Heart right ventricle (tissue), 16 donors: ENCODE measurements at regions not wholly inside any gene's neighbourhood (a gene's known extent, or its start where the extent isn't known, plus 50 kb on each side); places are given as distances from the start of the nearest gene placed in this dataset.

Source experiments
- ATAC-seq, 8 donors: fragments of 200-7000 bp; cut with Tn5 transposase; one replicate each; pipeline ENCODE4 v1.9.1; 2020; ENCODE audit warnings: mild to moderate bottlenecking in 8 of 8, moderate library complexity in 8 of 8, moderate number of reproducible peaks in 1 of 8
- DNase-seq, 2 donors: peaks; one replicate each; pipeline ENCODE4 v3.0.0-alpha.2; 2020
- H3K27ac ChIP-seq, 10 donors: fragments of 200-600 bp; sonication (generic) in 2 of 10; one replicate each; pipeline versions ENCODE4 v1.5.0 to v1.8.0; 2020 to 2022; ENCODE audit warnings: mild to moderate bottlenecking in 3 of 10
- H3K27me3 ChIP-seq, 7 donors: fragments of 200-600 bp; one replicate each; pipeline ENCODE4 v1.8.0; 2021 to 2022; ENCODE audit warnings: mild to moderate bottlenecking in 2 of 7
- H3K36me3 ChIP-seq, 9 donors: fragments of 200-600 bp; sonication (generic) in 1 of 9; one replicate each; pipeline versions ENCODE4 v1.5.0 to v1.8.0; 2020 to 2022; ENCODE audit warnings: mild to moderate bottlenecking in 2 of 9
- H3K4me1 ChIP-seq, 9 donors: fragments of 200-600 bp; sonication (generic) in 1 of 9; one replicate each; pipeline versions ENCODE4 v1.5.0 to v1.8.0; 2020 to 2022; ENCODE audit warnings: mild to moderate bottlenecking in 4 of 9
- H3K4me3 ChIP-seq, 10 donors: fragments of 200-600 bp; sonication (generic) in 2 of 10; one replicate each; pipeline versions ENCODE4 v1.5.0 to v1.8.0; 2020 to 2022; ENCODE audit warnings: mild to moderate bottlenecking in 7 of 10, moderate library complexity in 2 of 10
- H3K9me3 ChIP-seq, 11 donors: fragments of 200-600 bp in 10 of 11; sonication (generic) in 2 of 11; one replicate each; pipeline versions ENCODE4 v1.5.0 to v1.8.0; 2013 to 2022; ENCODE audit warnings: mild to moderate bottlenecking in 2 of 11, control low read depth in 1 of 11, moderate library complexity in 1 of 11
- CTCF ChIP-seq, 9 donors: fragments of 200-600 bp; sonication (generic) in 2 of 9; IDR thresholded peaks; one replicate each; pipeline versions ENCODE4 v1.5.0 to v1.8.0; 2021 to 2022; ENCODE audit warnings: antibody characterized with exemption in 9 of 9, mild to moderate bottlenecking in 5 of 9, moderate library complexity in 1 of 9
- WGBS, 2 donors: extraction: QIAGEN DNeasy Blood & Tissue Kit; methylation state at CpG; one replicate each; pipeline ENCODE4 v1.1.7; 2013; ENCODE audit warnings: inconsistent platforms in 1 of 2; 5-methylcytosine and 5-hydroxymethylcytosine counted together
- intact Hi-C, 10 donors: fragments of 100-400 bp; cut with DNase I; formaldehyde crosslinking; loops; one replicate each; pipeline versions ENCODE4 v1.11.1 to v1.14.2; 2022
- donor health status: Arrhythmogenic right ventricular cardiomyopathy.
- donor health status: ischemic (EF 13 %, LVEDD 7.1; RV severe dilation, severe dysfunction).
- donor health status: healthy with polysubstance abuse.
- donor health status: DM: no; HTN: yes; CAD: no.
- donor health status: DM: no; HTN: no; CAD: no.
- donor health status: ischemic (EF 25% LVEDD 6.9; RV normal size, moderate dysfunction).
- donor health status: ischemic (EF 25% LVEDD 5.7; RV mildly dilated, moderate dysfunction).
- donor health status: healthy.
- donor health status: DM: yes; HTN: yes; CAD: no.
- donor health status: Ischemic cardiomyopathy.
- donor health status: ischemic (EF 35%, LVEDD 5.7; RV mildly dilated, moderate dysfunction).
- donor health status: nonischemic (EF 11% LVEDD 7.7; RV severe dilation, severe dysfunction).
- donor health status: DM: yes; HTN: yes; CAD: no.
- donor health status: PGD.
- donor health status: ischemic (EF 29% LVEDD 5.4; RV normal size, mild dysfunction).
- donor health status: nonischemic (EF 23%, LVEDD 6.1; RV moderate dilation, normal function).

- intact Hi-C loops: loop anchor here in 1 of 10 donors (5.0 kb wide), 1 partner anchor 949 kb away; no protein-coding TSS in a partner anchor
- ATAC-seq (no peak), DNase-seq (no peak)
- Histone ChIP-seq H3K27me3 (peaks cover 0 to 2% (median 0%) of the 10 kb centered on the region in 7 donors), H3K4me3 (no peak overlapping the region), H3K4me1 (peaks cover 0 to 11% (median 3%) of the 10 kb centered on the region in 9 donors), H3K27ac (no peak overlapping the region), H3K36me3 (no peaks in the 10 kb centered on the region), H3K9me3 (peaks cover 0 to 12% (median 0%) of the 10 kb centered on the region in 11 donors)
- no peak for TF ChIP-seq CTCF (IDR thresholded peaks at IDR 0.05)
- WGBS, 2 donors: 69 to 72% methylated on average over 4 of the region's 4 CpGs
Observed at GRCh38 chr18:25825979-25826776, 264.2 kb downstream of the SS18 start.

GRCh38 chr18:25825056-25825455 lies 265.4 kb downstream of the SS18 start:
- Histone ChIP-seq H3K27ac (no peak overlapping the region), H3K27me3 (peaks cover 0 to 4% (median 0%) of the 10 kb centered on the region in 7 donors), H3K4me1 (peaks cover 0 to 7% (median 0%) of the 10 kb centered on the region in 9 donors), H3K4me3 (no peak overlapping the region), H3K9me3 (peaks cover 0 to 12% (median 0%) of the 10 kb centered on the region in 11 donors), H3K36me3 (no peaks in the 10 kb centered on the region)
- intact Hi-C loops: loop anchor here in 1 of 10 donors (5.0 kb wide), 1 partner anchor 948 kb away; no protein-coding TSS in a partner anchor
- DNase-seq (no peak), ATAC-seq (no peak)
- 57 to 66% methylated on average over 6 of the region's 6 CpGs for whole genome bisulfite sequencing, 2 donors
- TF ChIP-seq CTCF (IDR thresholded peaks at IDR 0.05): no peak

GRCh38 chr18:25819746-25820363 lies 270.6 kb downstream of the SS18 start:
- intact Hi-C loops: no loop called here
- ATAC-seq (no peak), DNase-seq (no peak)
- no peaks in the 10 kb centered on the region for H3K4me1 ChIP-seq
- WGBS, 2 donors: 66 to 70% methylated on average over 1 of the region's 1 CpG
- no peak overlapping the region for H3K4me3 ChIP-seq
- no peak for TF ChIP-seq CTCF (IDR thresholded peaks at IDR 0.05)
- peaks cover 0 to 12% (median 0%) of the 10 kb centered on the region in 11 donors for H3K9me3 ChIP-seq
- no peaks in the 10 kb centered on the region for H3K36me3 ChIP-seq
- peaks cover 0 to 13% (median 0%) of the 10 kb centered on the region in 7 donors for H3K27me3 ChIP-seq
- no peak overlapping the region for H3K27ac ChIP-seq

- no peak for DNase-seq
- peaks cover 0 to 6% (median 0%) of the 10 kb centered on the region in 11 donors for H3K9me3 ChIP-seq
- H3K4me3 ChIP-seq: no peak overlapping the region
- 91 to 93% methylated on average over 6 of the region's 6 CpGs for WGBS, 2 donors
- intact Hi-C loops: no loop called here
- H3K27ac ChIP-seq: no peak overlapping the region
- ATAC-seq: no peak
- no peaks in the 10 kb centered on the region for H3K36me3 ChIP-seq
- H3K4me1 ChIP-seq: no peaks in the 10 kb centered on the region
- peaks cover 0 to 13% (median 0%) of the 10 kb centered on the region in 7 donors for H3K27me3 ChIP-seq
- TF ChIP-seq CTCF (IDR thresholded peaks at IDR 0.05): no peak
Observed at GRCh38 chr18:25818505-25818904, 271.9 kb downstream of the SS18 start.
